ENCODE measurements at regions not wholly inside any gene's neighbourhood (a gene's known extent, or its start where the extent isn't known, plus 50 kb on each side); places are given as distances from the start of the nearest gene placed in this dataset.

DNA sequence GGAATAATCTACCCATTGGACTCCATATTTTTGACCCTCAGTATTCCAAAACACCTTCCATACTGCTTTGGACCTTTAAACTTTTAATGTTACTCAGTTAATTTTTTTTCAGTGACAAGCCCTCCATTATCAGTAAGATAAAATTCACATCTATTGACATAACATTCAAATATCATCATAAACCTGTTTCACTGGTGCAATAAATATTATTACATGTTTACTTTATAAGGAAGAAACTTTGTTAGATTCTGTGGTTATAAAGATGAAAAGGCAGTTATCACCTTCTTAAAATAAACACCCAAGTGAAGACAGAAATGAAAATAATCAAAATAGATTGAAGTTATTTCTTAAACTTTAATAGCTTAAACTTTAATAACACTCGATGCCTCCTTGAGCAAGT lies 758.5 kb upstream of the ADGRL2 start:
- Histone ChIP-seq H3K27ac (replicated peaks in 1 of 4) (no peak overlapping the region), H3K4me3 (no peak overlapping the region), H3K4me1 (no peaks in the 10 kb centered on the region), H3K27me3 (no peaks in the 10 kb centered on the region), H3K9me3 (no peaks in the 10 kb centered on the region), H3K36me3 (no peaks in the 10 kb centered on the region)
- TF ChIP-seq EP300 (IDR thresholded peaks at IDR 0.05) (no peak), POLR2AphosphoS5 (IDR thresholded peaks at IDR 0.05) (no peak), CTCF (IDR thresholded peaks at IDR 0.05) (no peak), POLR2A (IDR thresholded peaks at IDR 0.05; ENCODE audit: low read depth) (no peak)
- intact Hi-C loops (cut with DNase I), result no loop called here
- DNase-seq (ENCODE audit: extremely low spot score), result no peak
- WGBS, result 58% methylated on average over 1 of the region's 1 CpG

DNA sequence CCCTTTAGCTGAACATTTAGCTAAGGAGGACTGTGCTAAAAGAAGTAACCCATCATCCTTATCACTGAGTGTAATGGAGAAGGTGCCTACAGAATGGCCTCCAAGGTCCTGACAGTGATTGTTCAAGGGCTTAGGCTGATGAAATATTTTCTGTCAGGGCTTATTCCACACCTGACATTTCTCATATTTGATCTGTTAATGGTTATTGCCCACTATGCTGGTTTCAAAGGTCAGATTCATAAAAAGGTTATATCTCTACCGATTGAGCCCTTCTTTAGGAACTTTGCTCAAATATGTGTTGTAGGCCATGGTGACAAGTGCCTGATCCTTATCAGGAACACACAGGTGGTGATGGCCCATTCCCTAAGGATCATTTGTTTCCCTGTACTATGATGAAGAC lies 766.4 kb upstream of the ADGRL2 start:
- no peak for DNase-seq (ENCODE audit: extremely low spot score)
- WGBS, result 65% methylated on average over 1 of the region's 1 CpG
- intact Hi-C loops (cut with DNase I), result no loop called here
- TF ChIP-seq CTCF (IDR thresholded peaks at IDR 0.05) (no peak), POLR2AphosphoS5 (IDR thresholded peaks at IDR 0.05) (no peak), EP300 (IDR thresholded peaks at IDR 0.05) (no peak), POLR2A (IDR thresholded peaks at IDR 0.05; ENCODE audit: low read depth) (no peak)
- Histone ChIP-seq H3K36me3 (no peaks in the 10 kb centered on the region), H3K4me3 (no peak overlapping the region), H3K9me3 (no peaks in the 10 kb centered on the region), H3K27me3 (no peaks in the 10 kb centered on the region), H3K27ac (replicated peaks in 1 of 4) (no peak overlapping the region), H3K4me1 (no peaks in the 10 kb centered on the region)

- H3K9me3 ChIP-seq, result no peaks in the 10 kb centered on the region
- intact Hi-C loops (cut with DNase I), result no loop called here
- 88% methylated on average over 5 of the region's 5 CpGs for WGBS
- no peaks in the 10 kb centered on the region for H3K4me1 ChIP-seq
- no peaks in the 10 kb centered on the region for H3K27me3 ChIP-seq
- DNase-seq (ENCODE audit: extremely low spot score), result no peak
- no peaks in the 10 kb centered on the region for H3K36me3 ChIP-seq
- no peak overlapping the region for H3K4me3 ChIP-seq
- H3K27ac ChIP-seq (replicated peaks in 1 of 4), result no peak overlapping the region
- TF ChIP-seq EP300 (IDR thresholded peaks at IDR 0.05), result no peak
- TF ChIP-seq CTCF (IDR thresholded peaks at IDR 0.05), result no peak
- no peak for TF ChIP-seq POLR2A (IDR thresholded peaks at IDR 0.05; ENCODE audit: low read depth)
- no peak for TF ChIP-seq POLR2AphosphoS5 (IDR thresholded peaks at IDR 0.05)
Measured at GRCh38 chr1:81032973-81033425, 767.7 kb upstream of the ADGRL2 start.

DNA sequence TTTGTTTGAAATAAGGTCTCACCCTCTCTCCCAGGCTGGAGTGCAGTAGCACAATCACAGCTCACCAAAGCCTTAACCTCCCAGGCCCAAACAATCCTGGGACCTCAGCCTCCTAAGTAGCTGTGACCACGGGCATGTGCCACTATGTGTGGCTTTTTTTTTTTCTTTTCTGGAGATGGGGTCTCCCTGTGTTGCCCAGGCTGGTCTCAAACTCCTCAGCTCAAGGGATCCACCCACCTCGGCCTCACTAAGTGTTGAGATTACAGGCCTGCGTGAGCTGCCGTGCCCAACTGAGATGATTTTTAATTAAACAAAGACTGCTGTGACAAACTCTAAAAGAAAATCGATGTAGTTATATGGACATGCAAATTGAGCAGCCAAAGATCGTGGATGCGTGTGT lies 768.4 kb upstream of the ADGRL2 start:
- Histone ChIP-seq H3K27ac (replicated peaks in 1 of 4) (no peak overlapping the region), H3K9me3 (no peaks in the 10 kb centered on the region), H3K4me3 (no peak overlapping the region), H3K4me1 (no peaks in the 10 kb centered on the region), H3K27me3 (no peaks in the 10 kb centered on the region), H3K36me3 (no peaks in the 10 kb centered on the region)
- intact Hi-C loops (cut with DNase I), result no loop called here
- no peak for TF ChIP-seq POLR2AphosphoS5 (IDR thresholded peaks at IDR 0.05)
- TF ChIP-seq EP300 (IDR thresholded peaks at IDR 0.05), result no peak
- no peak for TF ChIP-seq CTCF (IDR thresholded peaks at IDR 0.05)
- TF ChIP-seq POLR2A (IDR thresholded peaks at IDR 0.05; ENCODE audit: low read depth), result no peak
- WGBS, result 88% methylated on average over 7 of the region's 7 CpGs
- no peak for DNase-seq (ENCODE audit: extremely low spot score)

DNA sequence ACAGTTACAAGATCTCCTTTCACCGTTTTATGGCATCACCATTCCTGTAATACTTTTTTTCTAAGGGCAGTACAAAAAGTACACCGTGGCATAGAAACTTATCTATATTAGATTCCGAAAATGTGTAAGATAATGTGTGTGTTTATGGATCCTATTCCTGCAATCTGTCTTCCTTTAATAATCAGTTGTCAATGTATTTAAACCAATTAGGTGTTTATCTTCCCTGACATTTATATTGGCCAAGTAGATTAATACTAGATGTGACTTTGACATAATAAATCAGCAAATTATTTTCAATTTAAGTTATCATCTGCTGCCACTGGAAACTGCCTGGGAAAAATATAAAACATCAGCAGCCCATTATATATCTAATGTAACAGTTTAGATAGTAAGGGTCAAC lies 770.3 kb upstream of the ADGRL2 start:
- intact Hi-C loops (cut with DNase I), result no loop called here
- WGBS, result 81% methylated on average over 3 of the region's 3 CpGs
- Histone ChIP-seq H3K4me3 (no peak overlapping the region), H3K36me3 (no peaks in the 10 kb centered on the region), H3K27me3 (no peaks in the 10 kb centered on the region), H3K27ac (replicated peaks in 1 of 4) (no peak overlapping the region), H3K4me1 (no peaks in the 10 kb centered on the region), H3K9me3 (no peaks in the 10 kb centered on the region)
- TF ChIP-seq CTCF (IDR thresholded peaks at IDR 0.05), result no peak
- TF ChIP-seq POLR2AphosphoS5 (IDR thresholded peaks at IDR 0.05), result no peak
- no peak for TF ChIP-seq POLR2A (IDR thresholded peaks at IDR 0.05; ENCODE audit: low read depth)
- no peak for TF ChIP-seq EP300 (IDR thresholded peaks at IDR 0.05)
- DNase-seq (ENCODE audit: extremely low spot score), result no peak
